ENCODE measurements at regions not wholly inside any gene's neighbourhood (a gene's known extent, or its start where the extent isn't known, plus 50 kb on each side); places are given as distances from the start of the nearest gene placed in this dataset.

- TF ChIP-seq EZH2phosphoT487 (IDR thresholded peaks at IDR 0.05; ENCODE audit: borderline replicate concordance, low read length) (no peak), CTCF (IDR thresholded peaks at IDR 0.05; ENCODE audit: low read depth, low read length, poor library complexity, severe bottlenecking) (no peak)
- Histone ChIP-seq H4K20me1 (ENCODE audit: control insufficient read depth, insufficient read depth, low read depth, low read length) (no peaks in the 10 kb centered on the region), H3K27ac (ENCODE audit: low read depth, low read length) (no peak overlapping the region), H3K79me2 (ENCODE audit: control insufficient read depth, low read length) (no peaks in the 10 kb centered on the region), H3K9me3 (ENCODE audit: control insufficient read depth, insufficient read depth, low read length) (no peaks in the 10 kb centered on the region), H3K4me1 (ENCODE audit: control insufficient read depth, low read length) (no peaks in the 10 kb centered on the region), H3K9me2 (replicated peaks; ENCODE audit: control insufficient read depth, low read length) (no peaks in the 10 kb centered on the region), H3F3A (ENCODE audit: control insufficient read depth, insufficient read depth) (no peaks in the 10 kb centered on the region), H3K4me3 (ENCODE audit: low read length) (no peak overlapping the region), H3K4me2 (ENCODE audit: low read length) (no peak overlapping the region), H3K27me3 (ENCODE audit: control insufficient read depth, low read length) (no peaks in the 10 kb centered on the region), H3K36me3 (ENCODE audit: control insufficient read depth, low read length) (no peaks in the 10 kb centered on the region)
Observed at GRCh38 chr6:144447472-144447871, 162.3 kb downstream of the UTRN start.

DNA sequence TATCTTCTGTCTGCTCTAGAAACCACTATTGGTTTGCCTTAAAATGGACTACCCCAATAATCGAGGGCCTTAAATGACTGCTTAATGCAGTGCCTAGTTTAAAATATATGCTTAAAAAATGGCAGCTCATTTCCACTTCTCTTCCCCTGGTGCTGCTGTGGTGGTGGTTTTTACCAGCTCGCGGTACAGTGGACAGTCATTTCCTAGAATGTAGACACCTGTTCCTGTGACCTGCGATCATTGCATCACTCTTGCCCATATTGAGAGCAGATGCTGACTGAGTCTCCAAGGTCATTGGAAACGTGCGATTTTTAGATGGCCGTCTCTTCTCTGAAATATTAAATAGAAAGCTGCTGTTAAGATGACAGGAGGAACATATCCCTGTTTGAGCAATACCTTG lies 164.1 kb downstream of the UTRN start:
- no peak overlapping the region for H3K4me2 ChIP-seq (ENCODE audit: low read length)
- H3K4me1 ChIP-seq (ENCODE audit: control insufficient read depth, low read length), result no peaks in the 10 kb centered on the region
- H3K9me2 ChIP-seq (replicated peaks; ENCODE audit: control insufficient read depth, low read length), result no peaks in the 10 kb centered on the region
- no peaks in the 10 kb centered on the region for H3K79me2 ChIP-seq (ENCODE audit: control insufficient read depth, low read length)
- H3F3A ChIP-seq (ENCODE audit: control insufficient read depth, insufficient read depth), result no peaks in the 10 kb centered on the region
- H3K27ac ChIP-seq (ENCODE audit: low read depth, low read length), result no peak overlapping the region
- no peaks in the 10 kb centered on the region for H3K36me3 ChIP-seq (ENCODE audit: control insufficient read depth, low read length)
- no peak overlapping the region for H3K4me3 ChIP-seq (ENCODE audit: low read length)
- H3K9me3 ChIP-seq (ENCODE audit: control insufficient read depth, insufficient read depth, low read length), result no peaks in the 10 kb centered on the region
- H4K20me1 ChIP-seq (ENCODE audit: control insufficient read depth, insufficient read depth, low read depth, low read length), result no peaks in the 10 kb centered on the region
- TF ChIP-seq EZH2phosphoT487 (IDR thresholded peaks at IDR 0.05; ENCODE audit: borderline replicate concordance, low read length) (no peak), CTCF (IDR thresholded peaks at IDR 0.05; ENCODE audit: low read depth, low read length, poor library complexity, severe bottlenecking) (no peak)
- H3K27me3 ChIP-seq (ENCODE audit: control insufficient read depth, low read length), result no peaks in the 10 kb centered on the region

DNA sequence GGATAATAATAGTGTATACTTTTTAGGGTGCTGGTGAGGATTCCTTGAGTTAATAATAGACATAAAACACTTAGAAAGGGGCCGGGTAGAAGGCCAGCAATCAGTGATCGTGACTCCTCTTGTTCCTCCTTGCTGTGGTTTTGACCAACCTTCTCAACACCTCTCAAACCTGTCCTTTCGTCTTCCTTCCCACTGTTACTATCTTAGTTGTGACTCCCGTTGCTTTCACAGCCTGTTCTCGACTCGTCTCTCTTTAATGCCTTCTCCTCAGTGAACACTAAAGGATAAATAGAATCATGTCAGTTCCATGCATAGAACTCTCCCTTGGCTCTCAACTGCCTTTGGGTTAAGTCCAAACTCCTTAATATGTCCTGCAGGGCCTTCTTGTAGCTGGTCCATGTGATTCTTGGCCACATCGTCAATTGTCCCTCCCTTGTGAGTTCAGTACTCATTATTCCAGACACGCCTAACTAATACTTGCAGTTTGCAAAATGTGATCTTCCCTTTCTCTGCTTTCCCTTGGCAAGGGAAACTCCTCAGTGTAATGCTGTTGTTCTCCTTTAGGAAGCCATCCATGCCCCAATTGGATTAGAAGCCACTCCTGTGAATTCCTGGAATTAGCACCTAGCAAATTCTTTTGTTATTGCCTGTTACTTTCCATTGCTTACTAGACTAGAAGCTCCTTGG lies 164.9 kb downstream of the UTRN start:
- no peaks in the 10 kb centered on the region for H4K20me1 ChIP-seq (ENCODE audit: control insufficient read depth, insufficient read depth, low read depth, low read length)
- H3F3A ChIP-seq (ENCODE audit: control insufficient read depth, insufficient read depth), result no peaks in the 10 kb centered on the region
- H3K27me3 ChIP-seq (ENCODE audit: control insufficient read depth, low read length), result no peaks in the 10 kb centered on the region
- H3K27ac ChIP-seq (ENCODE audit: low read depth, low read length), result no peak overlapping the region
- no peak overlapping the region for H3K4me3 ChIP-seq (ENCODE audit: low read length)
- H3K4me2 ChIP-seq (ENCODE audit: low read length), result no peak overlapping the region
- H3K9me2 ChIP-seq (replicated peaks; ENCODE audit: control insufficient read depth, low read length), result no peaks in the 10 kb centered on the region
- no peaks in the 10 kb centered on the region for H3K9me3 ChIP-seq (ENCODE audit: control insufficient read depth, insufficient read depth, low read length)
- TF ChIP-seq CTCF (IDR thresholded peaks at IDR 0.05; ENCODE audit: low read depth, low read length, poor library complexity, severe bottlenecking), result no peak
- no peak for TF ChIP-seq EZH2phosphoT487 (IDR thresholded peaks at IDR 0.05; ENCODE audit: borderline replicate concordance, low read length)
- no peaks in the 10 kb centered on the region for H3K79me2 ChIP-seq (ENCODE audit: control insufficient read depth, low read length)
- no peaks in the 10 kb centered on the region for H3K36me3 ChIP-seq (ENCODE audit: control insufficient read depth, low read length)
- H3K4me1 ChIP-seq (ENCODE audit: control insufficient read depth, low read length), result no peaks in the 10 kb centered on the region
